Activated CD4-positive, alpha-beta T cell treated with anti-CD3 and anti-CD28 coated beads, Interleukin-2, amount 50 U/mL, for 16 hours (primary cell): ENCODE measurements at regions not wholly inside any gene's neighbourhood (a gene's known extent, or its start where the extent isn't known, plus 50 kb on each side); places are given as distances from the start of the nearest gene placed in this dataset.
A peak's percentile ranks its signal among the peaks of the same experiment; 100 is the strongest.
"Not testable (repeated sequence)": the region's sequence is repeated elsewhere in the genome, so short reads cannot be mapped to it uniquely, and the experiment has no call there.

Experiments
- DNase-seq: peaks from one replicate; pipeline ENCODE4 v3.0.0-alpha.2; 2020

GRCh38 chr20:53764415-53764800 is 170.8 kb upstream of the ZNF217 start:
- DNase-seq = no peak

GRCh38 chr20:53763707-53764414 is 170.2 kb upstream of the ZNF217 start:
- DNase-seq = no peak

- DNase-seq = not testable (repeated sequence)
Observed at GRCh38 chr20:53762423-53762798, 168.8 kb upstream of the ZNF217 start.

- DNase-seq = no peak
Observed at GRCh38 chr20:53760025-53760441, 166.4 kb upstream of the ZNF217 start.

GRCh38 chr20:53757472-53757913 is 163.9 kb upstream of the ZNF217 start:
- no peak for DNase-seq

- no peak for DNase-seq
Observed at GRCh38 chr20:53755733-53756531, 162.3 kb upstream of the ZNF217 start.

- no peak for DNase-seq
Observed at GRCh38 chr20:53753880-53754459, 160.3 kb upstream of the ZNF217 start.

- no peak for DNase-seq
Observed at GRCh38 chr20:53752971-53753879, 159.6 kb upstream of the ZNF217 start.

GRCh38 chr20:53752583-53752970 is 158.9 kb upstream of the ZNF217 start:
- DNase-seq = no peak

GRCh38 chr20:53751620-53752318 is 158.1 kb upstream of the ZNF217 start:
- no peak for DNase-seq

GRCh38 chr20:53750827-53751619 is 157.4 kb upstream of the ZNF217 start:
- DNase-seq = peak; percentile 84

GRCh38 chr20:53749499-53749898 is 155.9 kb upstream of the ZNF217 start:
- no peak for DNase-seq

GRCh38 chr20:53748821-53749421 is 155.3 kb upstream of the ZNF217 start:
- no peak for DNase-seq

- no peak for DNase-seq
Observed at GRCh38 chr20:53748176-53748575, 154.5 kb upstream of the ZNF217 start.

GRCh38 chr20:53743607-53744260 is 150.1 kb upstream of the ZNF217 start:
- DNase-seq = no peak

GRCh38 chr20:53742685-53743081 is 149.0 kb upstream of the ZNF217 start:
- no peak for DNase-seq

- DNase-seq = no peak
Observed at GRCh38 chr20:53741726-53742028, 148.0 kb upstream of the ZNF217 start.

- peak; percentile 56 for DNase-seq
Observed at GRCh38 chr20:53739799-53740785, 146.5 kb upstream of the ZNF217 start.
